ENCODE measurements at regions not wholly inside any gene's neighbourhood (a gene's known extent, or its start where the extent isn't known, plus 50 kb on each side); places are given as distances from the start of the nearest gene placed in this dataset.

DNA sequence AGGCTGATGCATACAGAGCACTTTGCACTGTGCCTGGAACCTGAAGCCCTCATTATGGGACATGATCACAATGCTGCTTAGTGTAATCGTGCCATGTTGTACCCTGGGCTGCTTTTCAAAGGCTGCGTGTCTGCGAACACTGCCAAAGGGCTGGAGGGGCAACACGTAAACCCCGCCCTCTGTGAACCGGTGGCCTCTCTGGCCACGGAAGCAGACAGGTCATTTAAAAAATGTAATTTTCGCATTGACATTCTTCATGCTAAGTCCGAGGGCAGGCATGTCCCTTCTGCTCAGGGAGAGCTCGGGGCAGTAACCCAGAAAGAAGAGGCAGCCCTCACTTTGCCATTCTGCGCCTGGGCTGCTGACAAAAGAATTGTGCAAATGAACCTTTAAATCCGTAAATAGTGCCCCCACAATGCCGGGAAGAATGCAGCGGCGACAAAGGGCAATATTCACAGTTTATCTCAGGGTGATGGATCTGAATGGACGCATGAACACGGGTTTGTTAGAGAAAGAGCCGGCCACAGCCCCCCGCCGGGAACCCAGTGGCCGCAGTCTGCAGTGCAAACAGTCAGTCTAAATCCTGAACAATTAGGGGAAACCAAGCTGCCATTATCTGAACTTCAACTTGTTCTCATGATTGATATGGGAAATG, 226.1 kb downstream of the MYCN start:
- TF ChIP-seq, protein P1, sequence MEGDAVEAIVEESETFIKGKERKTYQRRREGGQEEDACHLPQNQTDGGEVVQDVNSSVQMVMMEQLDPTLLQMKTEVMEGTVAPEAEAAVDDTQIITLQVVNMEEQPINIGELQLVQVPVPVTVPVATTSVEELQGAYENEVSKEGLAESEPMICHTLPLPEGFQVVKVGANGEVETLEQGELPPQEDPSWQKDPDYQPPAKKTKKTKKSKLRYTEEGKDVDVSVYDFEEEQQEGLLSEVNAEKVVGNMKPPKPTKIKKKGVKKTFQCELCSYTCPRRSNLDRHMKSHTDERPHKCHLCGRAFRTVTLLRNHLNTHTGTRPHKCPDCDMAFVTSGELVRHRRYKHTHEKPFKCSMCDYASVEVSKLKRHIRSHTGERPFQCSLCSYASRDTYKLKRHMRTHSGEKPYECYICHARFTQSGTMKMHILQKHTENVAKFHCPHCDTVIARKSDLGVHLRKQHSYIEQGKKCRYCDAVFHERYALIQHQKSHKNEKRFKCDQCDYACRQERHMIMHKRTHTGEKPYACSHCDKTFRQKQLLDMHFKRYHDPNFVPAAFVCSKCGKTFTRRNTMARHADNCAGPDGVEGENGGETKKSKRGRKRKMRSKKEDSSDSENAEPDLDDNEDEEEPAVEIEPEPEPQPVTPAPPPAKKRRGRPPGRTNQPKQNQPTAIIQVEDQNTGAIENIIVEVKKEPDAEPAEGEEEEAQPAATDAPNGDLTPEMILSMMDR (IDR thresholded peaks at IDR 0.05): no peak
- Histone ChIP-seq H3K4me3 (no peak overlapping the region), H3K9me3 (no peaks in the 10 kb centered on the region), H3K4me1 (no peaks in the 10 kb centered on the region), H3K27ac (no peak overlapping the region), H3K36me3 (no peaks in the 10 kb centered on the region), H3K27me3 (no peaks in the 10 kb centered on the region)
- peak in 1 of 2 donors; percentile 67 for DNase-seq (ENCODE audit: extremely low spot score in 2 of 2)
- intact Hi-C loops (cut with DNase I): no loop called here

DNA sequence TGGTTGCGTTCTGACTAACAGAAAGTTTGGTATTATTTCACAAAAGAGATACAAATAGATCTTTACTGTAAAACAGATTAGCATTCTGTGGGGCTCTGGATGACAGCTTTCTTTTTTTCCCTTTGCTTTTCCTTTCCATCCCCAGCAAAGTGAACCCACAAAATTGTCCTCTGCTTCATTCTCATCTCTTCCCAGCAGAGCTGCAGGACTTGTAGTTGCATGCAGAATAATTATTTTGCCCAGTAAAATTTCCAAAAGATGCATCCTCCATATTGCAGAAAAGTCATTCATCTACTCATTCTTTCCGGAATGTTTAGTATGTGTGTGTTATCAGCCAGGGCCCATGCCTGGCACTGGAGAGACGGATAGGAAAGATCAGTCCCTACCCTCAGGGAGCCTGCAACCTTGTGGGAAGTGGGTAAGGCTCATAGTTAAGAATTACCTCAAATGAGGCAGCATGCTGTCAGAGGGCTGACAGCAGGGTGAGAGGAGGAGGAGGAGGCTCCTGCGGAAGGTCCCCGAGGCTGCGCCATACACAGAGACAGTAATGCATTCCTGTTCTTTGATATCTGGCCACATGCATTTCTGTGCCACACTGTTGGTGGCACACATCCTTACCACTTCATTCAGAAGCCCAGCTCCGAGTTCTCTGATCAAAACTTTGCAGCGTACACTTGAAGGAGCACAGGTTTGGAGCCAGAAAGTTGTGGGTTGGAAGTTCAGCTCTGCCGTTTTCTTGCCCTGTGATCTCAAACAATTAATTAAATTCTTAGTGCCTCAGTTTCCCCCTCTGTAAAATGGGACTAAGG, 225.4 kb downstream of the MYCN start:
- Histone ChIP-seq H3K9me3 (no peaks in the 10 kb centered on the region), H3K27me3 (no peaks in the 10 kb centered on the region), H3K27ac (no peak overlapping the region), H3K36me3 (no peaks in the 10 kb centered on the region), H3K4me1 (no peaks in the 10 kb centered on the region), H3K4me3 (no peak overlapping the region)
- intact Hi-C loops (cut with DNase I): no loop called here
- TF ChIP-seq POLR2A (IDR thresholded peaks at IDR 0.05): no peak
- TF ChIP-seq, protein P1 (IDR thresholded peaks at IDR 0.05): no peak
- TF ChIP-seq POLR2AphosphoS5 (IDR thresholded peaks at IDR 0.05; ENCODE audit: insufficient read depth in 1 of 2, low read depth in 1 of 2): no peak
- peak in 1 of 2 donors; percentile 46 for DNase-seq (ENCODE audit: extremely low spot score in 2 of 2)

DNA sequence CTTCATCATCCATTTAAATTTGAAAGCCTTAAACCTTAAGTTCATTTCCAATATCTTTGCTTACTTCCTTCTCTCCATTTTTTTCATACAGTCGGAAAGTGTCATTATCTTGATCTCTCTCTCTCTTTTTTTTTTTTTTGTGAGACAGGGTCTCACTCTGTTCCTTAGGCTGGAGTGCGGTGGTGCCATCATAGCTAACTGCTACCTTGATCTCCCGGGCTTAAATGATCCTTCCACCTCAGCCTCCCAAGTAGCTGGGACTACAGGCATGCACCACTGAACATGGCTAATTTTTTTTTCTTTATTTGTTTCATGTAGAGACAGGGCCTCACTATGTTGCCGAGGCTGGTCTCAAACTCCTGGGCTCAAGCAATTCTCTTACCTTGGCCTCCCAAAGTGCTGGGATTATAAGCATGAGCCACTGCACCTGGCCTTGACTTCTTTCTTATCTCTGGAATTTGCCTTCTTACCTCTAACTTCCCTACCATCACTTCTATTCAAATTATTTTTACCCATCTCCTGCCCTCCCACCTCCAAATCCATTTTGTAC, 222.2 kb downstream of the MYCN start:
- TF ChIP-seq, protein P1 (IDR thresholded peaks at IDR 0.05): no peak
- TF ChIP-seq POLR2AphosphoS5 (IDR thresholded peaks at IDR 0.05; ENCODE audit: insufficient read depth in 1 of 2, low read depth in 1 of 2) (no peak), POLR2A (IDR thresholded peaks at IDR 0.05) (no peak)
- H3K27me3 ChIP-seq: no peaks in the 10 kb centered on the region
- no peaks in the 10 kb centered on the region for H3K36me3 ChIP-seq
- intact Hi-C loops (cut with DNase I): no loop called here
- no peaks in the 10 kb centered on the region for H3K9me3 ChIP-seq
- H3K4me1 ChIP-seq: no peaks in the 10 kb centered on the region
- H3K27ac ChIP-seq: no peak overlapping the region
- peak in 1 of 2 donors; percentile 4 for DNase-seq (ENCODE audit: extremely low spot score in 2 of 2)
- H3K4me3 ChIP-seq: no peak overlapping the region

DNA sequence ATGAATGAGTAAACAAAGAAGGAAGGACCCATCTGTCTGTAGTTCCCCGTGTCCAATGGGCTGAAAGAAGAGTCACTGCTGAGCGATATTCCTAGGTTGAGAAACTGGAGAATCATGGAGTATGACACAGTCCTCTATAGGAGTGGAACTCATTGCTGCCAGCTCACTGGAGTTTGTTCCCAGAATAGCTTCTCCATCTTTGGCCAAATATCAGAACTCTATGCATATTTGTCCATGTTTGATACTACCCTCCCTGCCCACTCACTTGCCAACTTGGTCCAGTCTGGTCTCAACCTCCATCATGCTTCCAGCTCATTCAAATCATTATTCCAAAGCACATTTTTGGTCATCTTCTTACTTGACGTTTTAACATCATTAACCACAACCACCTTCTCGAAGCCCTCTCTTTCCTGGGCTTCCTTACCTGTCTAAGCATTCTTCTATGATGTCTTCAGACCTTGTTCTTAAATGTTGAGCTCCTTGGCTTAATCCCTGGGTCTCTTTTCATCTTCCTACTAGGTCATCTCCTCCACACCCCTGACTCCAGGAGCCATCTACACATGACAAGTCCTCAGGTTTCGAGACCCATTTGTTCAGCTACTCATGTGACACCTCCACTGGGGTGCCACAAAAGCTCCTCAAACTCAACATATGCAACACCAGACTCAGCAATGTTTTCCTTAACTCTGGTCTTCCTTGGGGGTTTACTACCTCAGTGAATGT, 221.6 kb downstream of the MYCN start:
- no peak for DNase-seq (ENCODE audit: extremely low spot score in 2 of 2)
- H3K4me1 ChIP-seq: no peaks in the 10 kb centered on the region
- no peaks in the 10 kb centered on the region for H3K9me3 ChIP-seq
- no peak overlapping the region for H3K27ac ChIP-seq
- intact Hi-C loops (cut with DNase I): no loop called here
- H3K4me3 ChIP-seq: no peak overlapping the region
- H3K36me3 ChIP-seq: no peaks in the 10 kb centered on the region
- TF ChIP-seq, protein P1 (IDR thresholded peaks at IDR 0.05): no peak
- TF ChIP-seq POLR2A (IDR thresholded peaks at IDR 0.05): no peak
- no peak for TF ChIP-seq POLR2AphosphoS5 (IDR thresholded peaks at IDR 0.05; ENCODE audit: insufficient read depth in 1 of 2, low read depth in 1 of 2)
- no peaks in the 10 kb centered on the region for H3K27me3 ChIP-seq
